ENCODE measurements at regions not wholly inside any gene's neighbourhood (a gene's known extent, or its start where the extent isn't known, plus 50 kb on each side); places are given as distances from the start of the nearest gene placed in this dataset.

DNA sequence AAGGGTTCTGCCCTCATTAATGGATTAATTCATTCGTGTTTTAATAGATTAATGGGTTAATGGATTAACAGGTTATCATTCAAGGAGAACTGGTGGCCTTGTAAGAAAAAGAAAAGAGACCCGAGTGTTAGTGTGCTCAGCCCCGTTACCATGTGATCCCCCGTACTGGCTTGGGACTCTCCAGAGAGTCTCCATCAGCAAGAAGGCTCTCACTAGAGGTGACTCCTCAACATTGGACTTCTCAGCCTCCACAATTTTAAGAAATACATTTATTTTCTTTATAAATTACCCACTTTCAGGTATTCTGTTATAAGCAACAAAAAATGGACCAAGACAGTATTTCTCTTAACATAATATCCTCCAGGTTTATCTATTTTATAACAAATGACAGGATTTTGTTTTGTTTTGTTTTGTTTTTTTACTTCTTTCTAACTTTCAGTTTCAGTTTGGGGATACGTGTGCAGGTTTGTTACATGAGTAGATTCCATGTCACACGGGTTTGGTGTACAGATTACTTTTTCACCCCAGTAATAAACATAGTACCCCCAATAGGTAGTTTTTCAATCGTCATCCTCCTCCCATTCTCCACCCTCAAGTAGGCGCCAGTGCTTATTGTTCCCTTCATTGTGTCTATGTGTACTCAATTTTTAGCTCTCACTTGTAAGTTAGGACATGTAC is 456.1 kb downstream of the DNAH5 start:
- 91% methylated on average over 8 of the region's 8 CpGs; no CpG with 5 or more reads in 1 of the 2 experiments for WGBS, 2 experiments (ENCODE audit: extremely low coverage in 1 of 2, insufficient coverage in 1 of 2, insufficient read length in 1 of 2, insufficient replicate concordance in 2 of 2, low coverage in 1 of 2, low lambda C conversion rate in 2 of 2, missing lambda C conversion rate in 1 of 2)

More for the DNA sequence above, 456.1 kb downstream of the DNAH5 start:
- Histone ChIP-seq H3K79me1 (ENCODE audit: low read depth, low read length) (no peaks in the 10 kb centered on the region), H3K56ac (replicated peaks; ENCODE audit: insufficient read length, low read depth, low read length) (no peak overlapping the region), H3K23me2 (ENCODE audit: low read depth, low read length) (no peaks in the 10 kb centered on the region), H2BK15ac (ENCODE audit: low read length) (no peak overlapping the region), H3K14ac (ENCODE audit: insufficient read length) (no peak overlapping the region), H3K18ac (ENCODE audit: extremely low read depth, low read length) (no peak overlapping the region), H2BK12ac (ENCODE audit: low read depth, low read length) (no peak overlapping the region), H3K4ac (replicated peaks; ENCODE audit: insufficient read length, low read depth, low read length) (no peak overlapping the region), H3K9me3 (ENCODE audit: insufficient read depth in 2 of 2, low read depth in 1 of 2, low read length in 1 of 2) (no peaks in the 10 kb centered on the region), H4K5ac (ENCODE audit: insufficient read length, low read depth, low read length) (no peak overlapping the region), H3K23ac (ENCODE audit: insufficient read length) (no peak overlapping the region), H4K8ac (ENCODE audit: extremely low read depth, insufficient read depth, low read length) (no peak overlapping the region), H2BK5ac (ENCODE audit: low read depth, low read length) (no peak overlapping the region), H3K4me3 (ENCODE audit: extremely low read depth in 1 of 4, insufficient read depth in 2 of 4, low read depth in 3 of 4, low read length in 4 of 4) (no peak overlapping the region), H3K27me3 (replicated peaks in 1 of 4; ENCODE audit: control insufficient read depth in 3 of 4, extremely low read depth in 1 of 4, insufficient read depth in 3 of 4, low read length in 3 of 4) (peaks cover 0 to 1% (median 0%) of the 10 kb centered on the region in 4 experiments; a peak in 1 of 7 replicates), H3K79me2 (ENCODE audit: control insufficient read depth in 1 of 2, insufficient read depth in 2 of 2, low read length in 2 of 2) (no peaks in the 10 kb centered on the region), H3K36me3 (ENCODE audit: control insufficient read depth in 2 of 4, insufficient read depth in 4 of 4, low read length in 3 of 4) (no peaks in the 10 kb centered on the region), H2BK20ac (ENCODE audit: low read length) (no peak overlapping the region), H2AK5ac (ENCODE audit: low read depth, low read length) (no peak overlapping the region), H2BK120ac (replicated peaks; ENCODE audit: low read depth, low read length) (no peak overlapping the region), H3K27ac (ENCODE audit: low read depth, low read length) (no peak overlapping the region), H3K4me2 (ENCODE audit: insufficient read depth in 1 of 2, low read depth in 2 of 2, low read length in 2 of 2) (no peak overlapping the region), H2AFZ (ENCODE audit: low read length) (no peak overlapping the region), H3K9ac (replicated peaks in 1 of 4; ENCODE audit: extremely low read depth in 1 of 4, low read depth in 3 of 4, low read length in 3 of 4) (no peak overlapping the region), H3K4me1 (replicated peaks in 1 of 4; ENCODE audit: control insufficient read depth in 3 of 4, insufficient read depth in 4 of 4, low read length in 3 of 4) (no peaks in the 10 kb centered on the region), H4K20me1 (replicated peaks in 1 of 2; ENCODE audit: control insufficient read depth in 1 of 2, insufficient read depth in 2 of 2, low read length in 2 of 2) (no peaks in the 10 kb centered on the region), H4K91ac (replicated peaks; ENCODE audit: insufficient read length, low read length) (no peak overlapping the region)
- TF ChIP-seq CREB1 (IDR thresholded peaks at IDR 0.05) (no peak), KDM1A (IDR thresholded peaks at IDR 0.05; ENCODE audit: borderline replicate concordance, low read length) (no peak), BCL11A (IDR thresholded peaks at IDR 0.05; ENCODE audit: low read depth in 2 of 2, low read length in 2 of 2) (no peak), BRCA1 (IDR thresholded peaks at IDR 0.05; ENCODE audit: low read depth, low read length) (no peak), SUZ12 (IDR thresholded peaks at IDR 0.05; ENCODE audit: low read length) (no peak), SIX5 (IDR thresholded peaks at IDR 0.05; ENCODE audit: low read depth, low read length) (no peak), PHF8 (conservative IDR thresholded peaks at IDR 0.05; ENCODE audit: low read depth, low read length) (no peak), CTBP2 (IDR thresholded peaks at IDR 0.05; ENCODE audit: borderline replicate concordance, insufficient read depth, insufficient read length, low read length) (no peak), TBP (IDR thresholded peaks at IDR 0.05; ENCODE audit: low read depth, low read length) (no peak), SP4 (IDR thresholded peaks at IDR 0.05; ENCODE audit: low read length) (no peak), POLR2A (IDR thresholded peaks at IDR 0.05; ENCODE audit: control extremely low read depth in 1 of 2, low read depth in 2 of 2, low read length in 2 of 2) (no peak), SAP30 (IDR thresholded peaks at IDR 0.05; ENCODE audit: insufficient read depth, insufficient replicate concordance, low read length) (no peak)
- TF ChIP-seq, protein P1, sequence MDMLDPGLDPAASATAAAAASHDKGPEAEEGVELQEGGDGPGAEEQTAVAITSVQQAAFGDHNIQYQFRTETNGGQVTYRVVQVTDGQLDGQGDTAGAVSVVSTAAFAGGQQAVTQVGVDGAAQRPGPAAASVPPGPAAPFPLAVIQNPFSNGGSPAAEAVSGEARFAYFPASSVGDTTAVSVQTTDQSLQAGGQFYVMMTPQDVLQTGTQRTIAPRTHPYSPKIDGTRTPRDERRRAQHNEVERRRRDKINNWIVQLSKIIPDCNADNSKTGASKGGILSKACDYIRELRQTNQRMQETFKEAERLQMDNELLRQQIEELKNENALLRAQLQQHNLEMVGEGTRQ (IDR thresholded peaks at IDR 0.05; ENCODE audit: low read length), result no peak
- ChIA-PET CTCF (ENCODE audit: partially characterized antibody) (interaction anchor here (2.0 kb wide), 1 partner anchor 9 kb away, joined by 8 read pairs; no protein-coding TSS in a partner anchor), POLR2A (ENCODE audit: partially characterized antibody) (no interaction called here)
- FAIRE-seq, result no peak
- no peak for DNase-seq (ENCODE audit: low read depth in 1 of 2, low spot score in 2 of 2)

Measured in H1 (cell line).